ENCODE measurements at regions not wholly inside any gene's neighbourhood (a gene's known extent, or its start where the extent isn't known, plus 50 kb on each side); places are given as distances from the start of the nearest gene placed in this dataset.
"Not testable (repeated sequence)": the region's sequence is repeated elsewhere in the genome, so short reads cannot be mapped to it uniquely, and the experiment has no call there.

DNA sequence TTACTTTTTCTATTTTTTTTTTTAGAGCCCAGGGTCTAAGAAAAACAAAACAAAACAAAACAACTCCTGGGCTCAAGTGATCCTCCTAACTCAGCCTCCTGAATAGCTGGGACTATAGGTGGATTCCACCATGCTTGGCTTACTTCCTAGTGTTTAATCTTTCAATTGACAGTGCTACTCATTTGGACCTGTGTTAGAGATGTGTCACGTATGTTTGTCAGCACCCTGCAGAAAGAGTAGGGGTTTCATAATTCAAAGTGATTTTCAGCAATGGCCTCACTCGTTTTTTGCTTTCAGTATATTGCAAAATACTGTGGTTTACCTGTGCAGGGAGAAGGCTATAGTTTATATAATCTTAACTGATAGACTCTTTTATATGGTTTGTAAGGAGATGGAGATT lies 71.6 kb upstream of the TEX13D start:
- no peak overlapping the region for H3K4me2 ChIP-seq (ENCODE audit: low read length)
- H4K12ac ChIP-seq (ENCODE audit: low read depth, low read length): no peak overlapping the region
- H2BK12ac ChIP-seq (ENCODE audit: low read length): no peak overlapping the region
- no CpG with 5 or more reads among the region's 2 CpGs for WGBS (ENCODE audit: extremely low coverage, insufficient coverage, insufficient read length)
- no peak overlapping the region for H4K8ac ChIP-seq (ENCODE audit: low read depth, low read length)
- H3K79me1 ChIP-seq (ENCODE audit: low read length): no peaks in the 10 kb centered on the region
- no peak overlapping the region for H2AFZ ChIP-seq (ENCODE audit: insufficient read depth, low read length, poor library complexity)
- no peaks in the 10 kb centered on the region for H3K4me1 ChIP-seq (ENCODE audit: control insufficient read depth in 1 of 2, insufficient read depth in 2 of 2, low read length in 2 of 2)
- H3K79me2 ChIP-seq (ENCODE audit: control insufficient read depth, insufficient read depth, low read length, poor library complexity): no peaks in the 10 kb centered on the region
- no peak overlapping the region for H3K9ac ChIP-seq (ENCODE audit: low read length)
- H2BK120ac ChIP-seq (ENCODE audit: insufficient read depth, low read length, poor library complexity): no peak overlapping the region
- no peak overlapping the region for H3K18ac ChIP-seq (ENCODE audit: low read length)
- no peak for DNase-seq
- no peak overlapping the region for H2AK5ac ChIP-seq (ENCODE audit: low read length)
- no peak overlapping the region for H4K91ac ChIP-seq (ENCODE audit: low read depth, low read length)
- no peak overlapping the region for H2BK5ac ChIP-seq (ENCODE audit: low read depth, low read length, poor library complexity)
- H3K14ac ChIP-seq (ENCODE audit: low read length): no peak overlapping the region
- H3K27ac ChIP-seq (ENCODE audit: low read depth, low read length): no peak overlapping the region
- no peak overlapping the region for H3K23ac ChIP-seq (ENCODE audit: low read length)
- H3K9me3 ChIP-seq (ENCODE audit: insufficient read depth, low read depth, low read length): no peaks in the 10 kb centered on the region
- no peak overlapping the region for H3K4ac ChIP-seq (ENCODE audit: low read depth, low read length)
- H3K36me3 ChIP-seq (ENCODE audit: control insufficient read depth in 1 of 2, insufficient read depth in 2 of 2, low read length in 2 of 2): no peaks in the 10 kb centered on the region
- no peak overlapping the region for H3K4me3 ChIP-seq (ENCODE audit: low read depth, low read length)
- no peaks in the 10 kb centered on the region for H3K27me3 ChIP-seq (ENCODE audit: insufficient read depth, low read length)

DNA sequence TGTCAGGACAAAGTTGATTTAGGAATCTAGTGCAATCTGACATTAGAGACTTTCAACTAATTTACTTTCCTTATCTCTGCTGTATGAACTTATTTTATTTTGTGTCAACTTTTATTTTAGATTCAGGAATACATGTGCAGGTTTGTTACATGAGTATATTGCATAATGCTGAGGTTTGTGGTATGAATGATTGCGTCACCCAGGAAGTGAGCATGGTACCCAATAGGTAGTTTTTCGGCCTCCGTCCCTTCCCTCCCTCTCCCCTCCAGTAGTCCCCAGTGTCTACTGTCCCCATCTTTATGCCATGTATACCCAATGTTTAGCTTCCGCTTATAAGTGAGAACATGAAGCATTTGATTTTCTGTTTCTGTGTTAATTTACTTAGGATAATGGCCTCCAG lies 68.7 kb upstream of the TEX13D start:
- no peaks in the 10 kb centered on the region for H3K79me1 ChIP-seq (ENCODE audit: low read length)

GRCh38 chrX:124268099-124268498 lies 64.4 kb upstream of the TEX13D start:
- Histone ChIP-seq H3K9me3 (ENCODE audit: insufficient read depth, low read depth, low read length) (no peaks in the 10 kb centered on the region), H2AK5ac (ENCODE audit: low read length) (no peak overlapping the region), H3K79me1 (ENCODE audit: low read length) (no peaks in the 10 kb centered on the region), H3K4me3 (ENCODE audit: low read depth, low read length) (no peak overlapping the region), H3K27ac (ENCODE audit: low read depth, low read length) (no peak overlapping the region), H2BK120ac (ENCODE audit: insufficient read depth, low read length, poor library complexity) (no peak overlapping the region), H3K18ac (ENCODE audit: low read length) (no peak overlapping the region), H4K8ac (ENCODE audit: low read depth, low read length) (no peak overlapping the region), H3K4ac (ENCODE audit: low read depth, low read length) (no peak overlapping the region), H3K9ac (ENCODE audit: low read length) (no peak overlapping the region), H2BK5ac (ENCODE audit: low read depth, low read length, poor library complexity) (no peak overlapping the region), H3K4me1 (ENCODE audit: control insufficient read depth in 1 of 2, insufficient read depth in 2 of 2, low read length in 2 of 2) (no peaks in the 10 kb centered on the region), H2BK12ac (ENCODE audit: low read length) (no peak overlapping the region), H3K14ac (ENCODE audit: low read length) (no peak overlapping the region), H3K4me2 (ENCODE audit: low read length) (no peak overlapping the region), H4K91ac (ENCODE audit: low read depth, low read length) (no peak overlapping the region), H3K27me3 (ENCODE audit: insufficient read depth, low read length) (no peaks in the 10 kb centered on the region), H3K23ac (ENCODE audit: low read length) (no peak overlapping the region), H3K36me3 (ENCODE audit: control insufficient read depth in 1 of 2, insufficient read depth in 2 of 2, low read length in 2 of 2) (no peaks in the 10 kb centered on the region), H3K79me2 (ENCODE audit: control insufficient read depth, insufficient read depth, low read length, poor library complexity) (no peaks in the 10 kb centered on the region), H2AFZ (ENCODE audit: insufficient read depth, low read length, poor library complexity) (no peak overlapping the region), H4K12ac (ENCODE audit: low read depth, low read length) (no peak overlapping the region)
- no peak for DNase-seq

More for the DNA sequence above, 68.7 kb upstream of the TEX13D start:
- Histone ChIP-seq H2AFZ (ENCODE audit: insufficient read depth, low read length, poor library complexity) (no peak overlapping the region), H2BK120ac (ENCODE audit: insufficient read depth, low read length, poor library complexity) (no peak overlapping the region), H4K91ac (ENCODE audit: low read depth, low read length) (no peak overlapping the region), H3K4ac (ENCODE audit: low read depth, low read length) (no peak overlapping the region), H3K36me3 (ENCODE audit: control insufficient read depth in 1 of 2, insufficient read depth in 2 of 2, low read length in 2 of 2) (no peaks in the 10 kb centered on the region), H3K23ac (ENCODE audit: low read length) (no peak overlapping the region), H3K27me3 (ENCODE audit: insufficient read depth, low read length) (no peaks in the 10 kb centered on the region), H2BK5ac (ENCODE audit: low read depth, low read length, poor library complexity) (no peak overlapping the region), H3K9ac (ENCODE audit: low read length) (no peak overlapping the region), H3K4me2 (ENCODE audit: low read length) (no peak overlapping the region), H2BK12ac (ENCODE audit: low read length) (no peak overlapping the region), H3K14ac (ENCODE audit: low read length) (no peak overlapping the region), H4K8ac (ENCODE audit: low read depth, low read length) (no peak overlapping the region), H3K18ac (ENCODE audit: low read length) (no peak overlapping the region), H3K27ac (ENCODE audit: low read depth, low read length) (no peak overlapping the region), H4K12ac (ENCODE audit: low read depth, low read length) (no peak overlapping the region), H3K79me2 (ENCODE audit: control insufficient read depth, insufficient read depth, low read length, poor library complexity) (no peaks in the 10 kb centered on the region), H2AK5ac (ENCODE audit: low read length) (no peak overlapping the region), H3K4me1 (ENCODE audit: control insufficient read depth in 1 of 2, insufficient read depth in 2 of 2, low read length in 2 of 2) (no peaks in the 10 kb centered on the region), H3K4me3 (ENCODE audit: low read depth, low read length) (no peak overlapping the region), H3K9me3 (ENCODE audit: insufficient read depth, low read depth, low read length) (no peaks in the 10 kb centered on the region)
- no CpG with 5 or more reads among the region's 4 CpGs for WGBS (ENCODE audit: extremely low coverage, insufficient coverage, insufficient read length)
- DNase-seq: no peak

DNA sequence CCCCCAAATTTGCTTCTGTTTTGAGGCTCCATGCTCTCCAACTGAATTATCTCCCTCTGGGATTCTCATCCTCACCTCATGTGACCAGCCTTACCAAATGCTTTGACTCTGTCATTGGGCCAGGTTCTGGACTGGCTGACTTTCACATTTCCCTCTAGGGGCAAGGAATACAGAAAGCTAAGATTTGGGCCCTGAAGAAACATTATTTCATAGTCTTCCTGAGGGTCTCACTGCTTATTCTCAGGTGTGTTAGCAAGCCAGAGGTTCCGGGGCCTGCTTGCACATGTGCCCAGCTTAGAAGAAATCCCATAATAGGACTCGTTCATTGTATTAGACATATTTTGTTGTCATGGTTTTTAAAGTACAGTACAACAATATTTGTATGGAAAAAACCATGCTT lies 62.6 kb upstream of the TEX13D start:
- no peak overlapping the region for H3K27ac ChIP-seq (ENCODE audit: low read depth, low read length)
- no peak overlapping the region for H3K18ac ChIP-seq (ENCODE audit: low read length)
- H3K4me3 ChIP-seq (ENCODE audit: low read depth, low read length): no peak overlapping the region
- no peak overlapping the region for H3K9ac ChIP-seq (ENCODE audit: low read length)
- no peak overlapping the region for H4K12ac ChIP-seq (ENCODE audit: low read depth, low read length)
- H3K9me3 ChIP-seq (ENCODE audit: insufficient read depth, low read depth, low read length): no peaks in the 10 kb centered on the region
- no peaks in the 10 kb centered on the region for H3K79me1 ChIP-seq (ENCODE audit: low read length)
- no peaks in the 10 kb centered on the region for H3K36me3 ChIP-seq (ENCODE audit: control insufficient read depth in 1 of 2, insufficient read depth in 2 of 2, low read length in 2 of 2)
- no CpG with 5 or more reads among the region's 2 CpGs for WGBS (ENCODE audit: extremely low coverage, insufficient coverage, insufficient read length)
- H2BK120ac ChIP-seq (ENCODE audit: insufficient read depth, low read length, poor library complexity): no peak overlapping the region
- no peak overlapping the region for H2AK5ac ChIP-seq (ENCODE audit: low read length)
- H2BK5ac ChIP-seq (ENCODE audit: low read depth, low read length, poor library complexity): no peak overlapping the region
- H4K91ac ChIP-seq (ENCODE audit: low read depth, low read length): no peak overlapping the region
- no peak overlapping the region for H3K23ac ChIP-seq (ENCODE audit: low read length)
- H2AFZ ChIP-seq (ENCODE audit: insufficient read depth, low read length, poor library complexity): no peak overlapping the region
- H4K8ac ChIP-seq (ENCODE audit: low read depth, low read length): no peak overlapping the region
- no peaks in the 10 kb centered on the region for H3K27me3 ChIP-seq (ENCODE audit: insufficient read depth, low read length)
- no peak overlapping the region for H3K4me2 ChIP-seq (ENCODE audit: low read length)
- H3K14ac ChIP-seq (ENCODE audit: low read length): no peak overlapping the region
- H3K4me1 ChIP-seq (ENCODE audit: control insufficient read depth in 1 of 2, insufficient read depth in 2 of 2, low read length in 2 of 2): no peaks in the 10 kb centered on the region
- no peaks in the 10 kb centered on the region for H3K79me2 ChIP-seq (ENCODE audit: control insufficient read depth, insufficient read depth, low read length, poor library complexity)
- no peak overlapping the region for H3K4ac ChIP-seq (ENCODE audit: low read depth, low read length)
- H2BK12ac ChIP-seq (ENCODE audit: low read length): no peak overlapping the region
- DNase-seq: no peak

- H2BK12ac ChIP-seq (ENCODE audit: low read length); H3K4me2 ChIP-seq (ENCODE audit: low read length): not testable (repeated sequence)
These were observed 60.9 kb upstream of the TEX13D start for GRCh38 chrX:124271599-124271998.

More at GRCh38 chrX:124271599-124271998, 60.9 kb upstream of the TEX13D start:
- H3K4ac ChIP-seq (ENCODE audit: low read depth, low read length); H3K18ac ChIP-seq (ENCODE audit: low read length); H3K79me2 ChIP-seq (ENCODE audit: control insufficient read depth, insufficient read depth, low read length, poor library complexity); H3K4me3 ChIP-seq (ENCODE audit: low read depth, low read length); H4K91ac ChIP-seq (ENCODE audit: low read depth, low read length); DNase-seq; H4K8ac ChIP-seq (ENCODE audit: low read depth, low read length); H3K9me3 ChIP-seq (ENCODE audit: insufficient read depth, low read depth, low read length); H3K4me1 ChIP-seq (ENCODE audit: control insufficient read depth in 1 of 2, insufficient read depth in 2 of 2, low read length in 2 of 2); H3K9ac ChIP-seq (ENCODE audit: low read length); H3K23ac ChIP-seq (ENCODE audit: low read length); H3K79me1 ChIP-seq (ENCODE audit: low read length); H2BK5ac ChIP-seq (ENCODE audit: low read depth, low read length, poor library complexity); H2BK120ac ChIP-seq (ENCODE audit: insufficient read depth, low read length, poor library complexity); H2AFZ ChIP-seq (ENCODE audit: insufficient read depth, low read length, poor library complexity); H3K27me3 ChIP-seq (ENCODE audit: insufficient read depth, low read length); H4K12ac ChIP-seq (ENCODE audit: low read depth, low read length); H3K36me3 ChIP-seq (ENCODE audit: control insufficient read depth in 1 of 2, insufficient read depth in 2 of 2, low read length in 2 of 2); H3K27ac ChIP-seq (ENCODE audit: low read depth, low read length); H2AK5ac ChIP-seq (ENCODE audit: low read length); H3K14ac ChIP-seq (ENCODE audit: low read length): not testable (repeated sequence)

Data from trophoblast cell (in vitro differentiated cells and primary cell).